ENCODE measurements at regions not wholly inside any gene's neighbourhood (a gene's known extent, or its start where the extent isn't known, plus 50 kb on each side); places are given as distances from the start of the nearest gene placed in this dataset.
"Not testable (repeated sequence)": the region's sequence is repeated elsewhere in the genome, so short reads cannot be mapped to it uniquely, and the experiment has no call there.

- no peak for DNase-seq (ENCODE audit: low spot score)
These were observed 124.1 kb upstream of the NEIL3 start for GRCh38 chr4:177185579-177185978.

GRCh38 chr4:177187371-177187770, 122.3 kb upstream of the NEIL3 start:
- DNase-seq (ENCODE audit: low spot score) = no peak

- DNase-seq (ENCODE audit: low spot score) = no peak
These were observed 118.6 kb upstream of the NEIL3 start for GRCh38 chr4:177190995-177191580.

GRCh38 chr4:177191586-177191985, 118.1 kb upstream of the NEIL3 start:
- DNase-seq (ENCODE audit: low spot score) = no peak

GRCh38 chr4:177191991-177192390, 117.7 kb upstream of the NEIL3 start:
- DNase-seq (ENCODE audit: low spot score) = no peak

GRCh38 chr4:177193024-177193715, 116.5 kb upstream of the NEIL3 start:
- not testable (repeated sequence) for DNase-seq (ENCODE audit: low spot score)

- no peak for DNase-seq (ENCODE audit: low spot score)
These were observed 114.8 kb upstream of the NEIL3 start for GRCh38 chr4:177194906-177195305.

- DNase-seq (ENCODE audit: low spot score) = no peak
These were observed 113.1 kb upstream of the NEIL3 start for GRCh38 chr4:177196615-177197014.

GRCh38 chr4:177201614-177202013, 108.1 kb upstream of the NEIL3 start:
- DNase-seq (ENCODE audit: low spot score) = no peak

GRCh38 chr4:177204126-177204525, 105.5 kb upstream of the NEIL3 start:
- no peak for DNase-seq (ENCODE audit: low spot score)

- no peak for DNase-seq (ENCODE audit: low spot score)
These were observed 94.7 kb upstream of the NEIL3 start for GRCh38 chr4:177214935-177215334.

GRCh38 chr4:177220376-177220775, 89.3 kb upstream of the NEIL3 start:
- DNase-seq (ENCODE audit: low spot score) = no peak

GRCh38 chr4:177222781-177223180, 86.9 kb upstream of the NEIL3 start:
- no peak for DNase-seq (ENCODE audit: low spot score)

GRCh38 chr4:177225605-177226004, 84.1 kb upstream of the NEIL3 start:
- no peak for DNase-seq (ENCODE audit: low spot score)

- DNase-seq (ENCODE audit: low spot score) = no peak
These were observed 82.0 kb upstream of the NEIL3 start for GRCh38 chr4:177227636-177228035.

- peak; percentile 12 for DNase-seq (ENCODE audit: low spot score)
These were observed 81.1 kb upstream of the NEIL3 start for GRCh38 chr4:177228599-177228998.

GRCh38 chr4:177229331-177229730, 80.3 kb upstream of the NEIL3 start:
- no peak for DNase-seq (ENCODE audit: low spot score)

- no peak for DNase-seq (ENCODE audit: low spot score)
These were observed 77.2 kb upstream of the NEIL3 start for GRCh38 chr4:177232473-177232872.

GRCh38 chr4:177235026-177235425, 74.6 kb upstream of the NEIL3 start:
- no peak for DNase-seq (ENCODE audit: low spot score)

GRCh38 chr4:177236886-177237285, 72.8 kb upstream of the NEIL3 start:
- DNase-seq (ENCODE audit: low spot score) = no peak

- DNase-seq (ENCODE audit: low spot score) = no peak
These were observed 72.4 kb upstream of the NEIL3 start for GRCh38 chr4:177237291-177237690.

GRCh38 chr4:177239477-177239876, 70.2 kb upstream of the NEIL3 start:
- no peak for DNase-seq (ENCODE audit: low spot score)

GRCh38 chr4:177239878-177240277, 69.8 kb upstream of the NEIL3 start:
- no peak for DNase-seq (ENCODE audit: low spot score)

- DNase-seq (ENCODE audit: low spot score) = no peak
These were observed 66.9 kb upstream of the NEIL3 start for GRCh38 chr4:177242651-177243286.

Measured in globus pallidus (tissue), 1 donor.